ENCODE measurements at regions not wholly inside any gene's neighbourhood (a gene's known extent, or its start where the extent isn't known, plus 50 kb on each side); places are given as distances from the start of the nearest gene placed in this dataset.

DNA sequence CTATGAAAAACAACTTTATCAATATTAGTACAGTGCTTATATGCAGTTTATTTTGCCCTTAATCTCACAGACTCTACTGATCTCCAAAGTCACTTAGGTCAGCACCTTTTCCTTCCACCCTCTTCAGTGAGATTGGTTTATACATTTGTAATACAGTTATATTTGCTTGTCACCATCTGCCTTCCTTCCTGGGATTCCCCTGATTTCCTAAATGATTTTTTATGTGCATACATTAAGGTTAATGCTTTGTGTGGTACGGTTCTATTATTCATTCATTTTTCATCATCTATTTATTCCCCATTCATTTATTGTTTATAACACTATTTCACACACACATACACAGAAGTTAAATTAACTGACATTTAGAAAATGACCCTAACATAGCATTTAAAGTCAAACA, 419.8 kb upstream of the CDH11 start:
- no peak for DNase-seq (ENCODE audit: low read depth)
- TF ChIP-seq, protein P1, sequence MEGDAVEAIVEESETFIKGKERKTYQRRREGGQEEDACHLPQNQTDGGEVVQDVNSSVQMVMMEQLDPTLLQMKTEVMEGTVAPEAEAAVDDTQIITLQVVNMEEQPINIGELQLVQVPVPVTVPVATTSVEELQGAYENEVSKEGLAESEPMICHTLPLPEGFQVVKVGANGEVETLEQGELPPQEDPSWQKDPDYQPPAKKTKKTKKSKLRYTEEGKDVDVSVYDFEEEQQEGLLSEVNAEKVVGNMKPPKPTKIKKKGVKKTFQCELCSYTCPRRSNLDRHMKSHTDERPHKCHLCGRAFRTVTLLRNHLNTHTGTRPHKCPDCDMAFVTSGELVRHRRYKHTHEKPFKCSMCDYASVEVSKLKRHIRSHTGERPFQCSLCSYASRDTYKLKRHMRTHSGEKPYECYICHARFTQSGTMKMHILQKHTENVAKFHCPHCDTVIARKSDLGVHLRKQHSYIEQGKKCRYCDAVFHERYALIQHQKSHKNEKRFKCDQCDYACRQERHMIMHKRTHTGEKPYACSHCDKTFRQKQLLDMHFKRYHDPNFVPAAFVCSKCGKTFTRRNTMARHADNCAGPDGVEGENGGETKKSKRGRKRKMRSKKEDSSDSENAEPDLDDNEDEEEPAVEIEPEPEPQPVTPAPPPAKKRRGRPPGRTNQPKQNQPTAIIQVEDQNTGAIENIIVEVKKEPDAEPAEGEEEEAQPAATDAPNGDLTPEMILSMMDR (IDR thresholded peaks at IDR 0.05; ENCODE audit: insufficient read depth, low read depth, low read length) = no peak
- Histone ChIP-seq H3K36me3 (ENCODE audit: control insufficient read depth, insufficient read depth, low read length) (no peaks in the 10 kb centered on the region), H3K4me3 (ENCODE audit: low read depth, low read length) (no peak overlapping the region), H3K27me3 (ENCODE audit: control insufficient read depth, insufficient read depth, low read length) (no peaks in the 10 kb centered on the region)
- CTCF ChIA-PET = no interaction called here
- POLR2A ChIA-PET = no interaction called here

DNA sequence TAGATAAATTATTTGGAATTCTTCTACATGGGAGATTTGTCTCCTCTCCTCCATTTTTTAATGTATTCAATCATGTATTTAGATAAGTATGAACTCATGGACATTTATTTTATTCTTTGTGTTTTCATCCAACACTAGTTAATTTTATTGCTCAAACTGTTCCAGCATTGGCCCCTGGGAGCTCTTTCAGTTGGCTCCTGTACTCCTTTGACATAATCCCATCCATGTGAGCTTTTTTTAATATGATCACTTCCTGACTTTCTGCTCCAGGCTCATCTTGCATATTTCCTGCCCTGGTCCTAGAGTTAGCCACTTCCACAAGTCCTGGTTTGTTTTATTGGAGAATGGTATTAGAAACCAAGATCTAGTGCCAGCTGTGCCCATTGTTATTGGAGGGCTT, 419.0 kb upstream of the CDH11 start:
- CTCF ChIA-PET = no interaction called here
- TF ChIP-seq, protein P1 (IDR thresholded peaks at IDR 0.05; ENCODE audit: insufficient read depth, low read depth, low read length) = no peak

DNA sequence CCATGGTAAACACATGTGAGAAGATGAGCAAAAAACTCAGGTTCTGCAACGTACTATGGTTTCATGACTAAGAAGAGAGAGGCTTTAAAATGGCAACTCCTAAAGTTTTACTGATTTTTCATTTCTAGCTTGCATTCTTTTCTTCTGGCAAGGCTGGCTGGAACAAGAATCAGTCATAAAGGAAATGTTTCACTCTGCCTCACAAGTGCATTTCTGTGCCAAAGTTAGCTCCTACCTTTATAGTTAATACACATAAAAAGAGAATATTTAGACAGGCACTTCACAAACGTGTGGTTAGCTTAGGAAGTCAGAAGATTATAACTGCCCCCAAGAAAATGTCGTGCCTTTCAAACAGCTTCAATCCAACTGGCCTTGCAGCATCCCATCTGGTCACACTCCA, 417.1 kb upstream of the CDH11 start:
- Histone ChIP-seq H3K27me3 (ENCODE audit: control insufficient read depth, insufficient read depth, low read length) (no peaks in the 10 kb centered on the region), H3K36me3 (ENCODE audit: control insufficient read depth, insufficient read depth, low read length) (no peaks in the 10 kb centered on the region), H3K4me3 (ENCODE audit: low read depth, low read length) (no peak overlapping the region)
- POLR2A ChIA-PET = no interaction called here
- DNase-seq (ENCODE audit: low read depth) = peak; percentile 49
- CTCF ChIA-PET = no interaction called here
- TF ChIP-seq, protein P1 (IDR thresholded peaks at IDR 0.05; ENCODE audit: insufficient read depth, low read depth, low read length) = no peak

More for the DNA sequence above, 419.0 kb upstream of the CDH11 start:
- Histone ChIP-seq H3K36me3 (ENCODE audit: control insufficient read depth, insufficient read depth, low read length) (no peaks in the 10 kb centered on the region), H3K4me3 (ENCODE audit: low read depth, low read length) (no peak overlapping the region), H3K27me3 (ENCODE audit: control insufficient read depth, insufficient read depth, low read length) (no peaks in the 10 kb centered on the region)
- POLR2A ChIA-PET = no interaction called here
- DNase-seq (ENCODE audit: low read depth) = no peak

DNA sequence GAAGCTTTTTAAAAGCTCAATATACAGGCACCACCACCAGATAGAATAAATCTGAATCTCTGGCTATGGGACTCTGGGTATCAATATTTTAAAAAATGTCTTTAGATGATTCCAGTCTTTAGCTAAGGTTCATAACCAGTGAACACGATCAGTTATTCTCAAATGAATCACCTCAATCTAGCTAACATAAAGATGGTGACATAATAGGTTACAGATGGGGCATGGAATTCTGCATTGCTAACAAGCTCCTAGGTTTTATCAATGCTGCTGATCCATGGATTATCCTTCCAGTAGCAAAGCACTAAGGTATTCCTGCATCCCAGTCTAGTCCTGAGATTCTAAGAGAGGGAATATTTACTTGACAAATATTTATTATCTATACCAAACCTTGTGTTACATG, 415.5 kb upstream of the CDH11 start:
- H3K4me3 ChIP-seq (ENCODE audit: low read depth, low read length) = no peak overlapping the region
- no peak for DNase-seq (ENCODE audit: low read depth)
- POLR2A ChIA-PET = no interaction called here
- CTCF ChIA-PET = no interaction called here
- no peaks in the 10 kb centered on the region for H3K27me3 ChIP-seq (ENCODE audit: control insufficient read depth, insufficient read depth, low read length)
- H3K36me3 ChIP-seq (ENCODE audit: control insufficient read depth, insufficient read depth, low read length) = no peaks in the 10 kb centered on the region
- TF ChIP-seq, protein P1 (IDR thresholded peaks at IDR 0.05; ENCODE audit: insufficient read depth, low read depth, low read length) = no peak

DNA sequence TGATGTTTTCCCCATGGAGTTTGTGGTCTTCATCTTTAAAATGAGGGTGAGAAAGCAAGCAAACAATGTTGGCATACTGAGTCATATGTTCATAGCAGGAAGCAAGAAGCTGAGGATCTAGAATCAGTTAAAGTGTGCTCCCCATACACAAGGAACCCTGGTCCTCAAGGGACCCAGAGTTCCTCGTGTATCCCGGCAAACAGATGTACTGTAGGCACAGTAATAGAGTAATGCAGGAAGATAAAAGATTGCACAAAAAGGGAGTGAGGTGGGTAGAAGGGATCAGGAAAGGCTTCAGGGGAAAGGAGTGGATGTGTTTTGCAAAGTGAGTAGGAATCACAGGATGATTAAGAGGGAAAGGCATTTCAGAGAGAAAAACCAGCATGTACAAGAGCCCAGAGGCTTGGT, 412.3 kb upstream of the CDH11 start:
- no peaks in the 10 kb centered on the region for H3K36me3 ChIP-seq (ENCODE audit: control insufficient read depth, insufficient read depth, low read length)
- no peak overlapping the region for H3K4me3 ChIP-seq (ENCODE audit: low read depth, low read length)
- DNase-seq (ENCODE audit: low read depth) = no peak
- H3K27me3 ChIP-seq (ENCODE audit: control insufficient read depth, insufficient read depth, low read length) = no peaks in the 10 kb centered on the region
- POLR2A ChIA-PET = no interaction called here
- TF ChIP-seq, protein P1 (IDR thresholded peaks at IDR 0.05; ENCODE audit: insufficient read depth, low read depth, low read length) = no peak
- CTCF ChIA-PET = no interaction called here
